SKM-1 treated with dmso at 0.1 percent for 144 hours (cell line): ENCODE measurements at regions not wholly inside any gene's neighbourhood (a gene's known extent, or its start where the extent isn't known, plus 50 kb on each side); places are given as distances from the start of the nearest gene placed in this dataset.

Experiments used
- DNase-seq: peaks from one replicate; lab custom pipeline; 2025; ENCODE audit not compliant: unreplicated experiment; lab: John Stamatoyannopoulos, UW

DNA sequence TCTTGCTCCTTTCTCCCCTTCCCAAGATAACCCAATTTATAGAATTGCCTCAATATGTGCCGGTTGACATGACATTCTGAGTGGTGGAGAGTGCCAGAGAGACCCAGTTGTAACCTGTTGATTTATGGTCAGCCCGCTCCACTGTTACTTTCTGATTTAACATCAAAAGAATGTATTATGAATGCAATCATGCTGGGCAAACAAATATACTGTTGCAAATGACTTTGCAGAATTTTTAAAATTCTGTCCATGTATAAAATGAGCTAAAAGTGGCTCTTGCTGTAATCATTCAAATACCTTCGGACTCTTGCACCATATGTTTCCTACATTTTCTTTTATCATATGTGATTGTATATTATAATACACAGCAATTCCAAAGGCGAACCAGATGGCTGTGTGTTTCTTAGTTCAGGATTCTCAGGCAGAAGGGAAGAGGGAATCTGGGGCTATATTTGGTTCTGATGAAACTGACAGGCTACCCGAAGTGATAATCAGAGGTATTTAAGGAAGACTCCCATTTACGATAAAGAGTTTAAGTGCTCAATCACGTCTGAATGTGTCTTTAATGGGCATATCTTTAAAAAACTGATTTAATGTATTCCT, 131.7 kb downstream of the CLCN4 start:
- no peak for DNase-seq

- no peak for DNase-seq
Observed at GRCh38 chrX:10296576-10296975, 139.8 kb downstream of the CLCN4 start.

DNA sequence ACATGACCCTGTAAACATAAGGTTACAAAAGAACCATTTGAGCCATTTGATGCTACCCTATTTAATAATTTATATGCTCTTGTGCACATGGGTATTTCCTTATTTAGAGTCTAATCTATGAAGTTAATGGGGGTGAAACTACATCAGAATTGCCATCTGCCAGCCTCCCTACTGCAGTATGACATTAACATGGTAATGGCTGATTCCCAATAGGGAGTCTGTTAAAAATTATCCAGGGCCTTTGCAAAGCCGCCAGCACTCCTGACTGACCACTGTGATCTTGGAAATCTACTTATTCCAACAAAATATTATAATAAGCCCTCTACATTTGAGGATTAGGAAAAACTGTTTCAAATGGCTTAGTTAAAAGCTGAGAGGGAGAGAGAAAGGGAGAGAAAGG, 153.7 kb downstream of the CLCN4 start:
- no peak for DNase-seq

GRCh38 chrX:10314530-10315104, 157.8 kb downstream of the CLCN4 start:
- no peak for DNase-seq

DNA sequence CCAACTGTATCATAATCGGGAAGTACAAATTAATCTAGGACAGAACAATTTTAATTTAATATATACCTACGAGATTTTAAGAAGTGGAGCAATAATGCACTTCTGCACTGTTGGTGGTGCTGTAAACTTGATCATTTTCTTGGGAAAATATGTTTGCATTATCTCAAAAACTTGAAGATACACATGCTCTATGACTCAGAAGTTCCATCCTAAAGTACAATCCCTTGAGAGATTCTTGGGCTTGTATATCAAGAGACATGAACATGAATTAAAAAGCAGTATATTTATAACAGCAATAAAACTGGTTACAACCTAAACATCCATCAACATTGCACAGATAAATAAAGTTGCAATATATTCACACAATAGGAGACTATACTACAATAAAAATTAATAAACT, 168.8 kb downstream of the CLCN4 start:
- no peak for DNase-seq

GRCh38 chrX:10326578-10326977, 169.8 kb downstream of the CLCN4 start:
- DNase-seq, result no peak

- DNase-seq, result no peak
Observed at GRCh38 chrX:10327651-10328050, 170.9 kb downstream of the CLCN4 start.

- no peak for DNase-seq
Observed at GRCh38 chrX:10329984-10330383, 173.2 kb downstream of the CLCN4 start.

- no peak for DNase-seq
Observed at GRCh38 chrX:10341309-10341708, 184.5 kb downstream of the CLCN4 start.

DNA sequence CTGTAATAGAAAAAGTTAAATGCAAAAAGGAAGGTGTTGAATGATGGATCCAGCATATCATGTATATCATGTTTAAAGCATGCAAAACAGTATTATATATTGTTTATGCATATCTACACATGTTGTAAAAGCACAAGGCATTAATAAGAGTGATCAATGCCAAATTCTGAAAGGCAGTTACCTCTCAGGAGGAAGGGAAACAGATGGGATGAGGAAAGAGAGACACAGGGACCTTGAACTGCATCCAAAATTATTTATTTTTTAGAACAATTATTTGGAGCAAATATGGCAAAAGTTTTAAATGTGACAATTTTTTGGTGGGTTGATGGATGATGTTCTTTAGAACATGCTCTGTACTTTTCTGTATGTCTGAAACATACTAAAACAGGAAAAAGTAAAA, 193.4 kb downstream of the CLCN4 start:
- DNase-seq, result no peak

GRCh38 chrX:10350981-10351380, 194.2 kb downstream of the CLCN4 start:
- no peak for DNase-seq

DNA sequence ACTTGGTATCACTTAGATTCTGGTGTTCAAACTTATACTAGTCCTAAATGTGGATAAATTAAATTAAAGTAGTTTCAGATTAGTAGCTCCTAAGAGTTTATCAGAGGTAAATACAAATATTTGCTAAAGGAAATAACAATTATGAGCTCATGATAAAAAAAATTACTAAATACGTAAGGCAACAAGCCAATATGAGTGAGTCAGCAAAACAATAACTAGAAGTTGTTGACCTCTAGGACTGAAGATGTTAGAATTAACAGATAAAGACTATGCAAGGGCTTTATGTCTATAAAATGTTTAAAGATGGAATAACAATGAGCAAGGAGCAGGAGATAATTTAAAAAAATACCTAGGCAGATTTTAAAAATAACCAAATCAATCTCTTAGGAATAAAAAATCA, 195.8 kb downstream of the CLCN4 start:
- no peak for DNase-seq

DNA sequence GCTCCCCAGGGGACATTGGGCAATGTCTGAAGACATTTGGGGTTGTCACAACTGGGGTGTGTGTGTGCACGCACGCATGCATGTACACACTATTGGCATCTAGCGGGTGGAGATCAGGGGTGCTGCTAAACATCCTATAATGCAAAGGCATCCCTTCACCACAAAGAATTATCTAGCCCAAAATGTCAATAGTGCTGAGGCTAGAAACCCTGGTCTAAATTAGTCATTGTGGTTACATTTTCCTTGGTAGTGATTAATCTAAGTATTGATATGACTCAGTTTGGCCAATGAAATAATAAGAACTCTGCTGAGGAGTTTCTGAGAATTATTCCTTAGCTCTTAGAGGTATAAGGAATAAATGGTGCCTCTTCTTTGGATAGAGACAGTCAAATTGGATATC, 200.2 kb downstream of the CLCN4 start:
- no peak for DNase-seq

DNA sequence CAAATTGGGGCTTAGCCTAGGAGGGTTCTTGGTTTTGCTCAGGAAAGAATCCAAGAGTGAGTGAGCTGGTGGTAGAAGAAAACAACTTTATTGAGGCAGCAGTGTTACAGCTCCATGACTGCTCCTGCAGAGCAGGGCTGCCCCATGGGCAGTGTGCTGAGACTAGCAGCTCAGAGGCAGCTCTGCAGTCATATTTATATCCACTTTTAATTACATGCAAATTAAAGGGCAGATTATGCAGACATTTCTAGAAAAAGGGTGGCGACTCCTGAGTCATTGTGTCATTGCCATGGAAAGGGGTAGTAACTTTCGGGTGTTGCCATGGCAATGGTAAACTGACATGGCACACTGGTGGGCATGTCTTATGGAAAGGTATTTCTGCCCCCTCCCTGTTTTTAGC, 202.2 kb downstream of the CLCN4 start:
- no peak for DNase-seq

DNA sequence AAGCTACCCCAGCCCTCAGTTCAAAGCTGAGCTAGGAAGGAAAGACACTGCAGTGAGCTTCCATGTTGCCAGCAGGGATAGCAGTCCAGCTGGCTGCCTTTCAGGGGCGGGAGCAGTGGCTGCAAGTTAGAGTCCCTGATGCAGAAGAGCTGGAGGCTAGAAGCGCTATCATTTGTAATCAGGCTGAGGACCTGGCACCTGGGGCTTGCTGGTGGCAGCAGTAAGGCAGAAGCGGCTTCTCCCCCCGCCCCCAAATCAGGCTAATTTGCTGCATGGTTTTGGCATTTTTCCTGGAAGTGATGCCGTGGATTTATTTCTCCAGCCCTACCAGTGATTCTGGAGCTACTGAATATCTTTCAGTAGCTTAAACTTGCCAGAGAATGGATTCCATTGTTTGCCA, 203.3 kb downstream of the CLCN4 start:
- no peak for DNase-seq

DNA sequence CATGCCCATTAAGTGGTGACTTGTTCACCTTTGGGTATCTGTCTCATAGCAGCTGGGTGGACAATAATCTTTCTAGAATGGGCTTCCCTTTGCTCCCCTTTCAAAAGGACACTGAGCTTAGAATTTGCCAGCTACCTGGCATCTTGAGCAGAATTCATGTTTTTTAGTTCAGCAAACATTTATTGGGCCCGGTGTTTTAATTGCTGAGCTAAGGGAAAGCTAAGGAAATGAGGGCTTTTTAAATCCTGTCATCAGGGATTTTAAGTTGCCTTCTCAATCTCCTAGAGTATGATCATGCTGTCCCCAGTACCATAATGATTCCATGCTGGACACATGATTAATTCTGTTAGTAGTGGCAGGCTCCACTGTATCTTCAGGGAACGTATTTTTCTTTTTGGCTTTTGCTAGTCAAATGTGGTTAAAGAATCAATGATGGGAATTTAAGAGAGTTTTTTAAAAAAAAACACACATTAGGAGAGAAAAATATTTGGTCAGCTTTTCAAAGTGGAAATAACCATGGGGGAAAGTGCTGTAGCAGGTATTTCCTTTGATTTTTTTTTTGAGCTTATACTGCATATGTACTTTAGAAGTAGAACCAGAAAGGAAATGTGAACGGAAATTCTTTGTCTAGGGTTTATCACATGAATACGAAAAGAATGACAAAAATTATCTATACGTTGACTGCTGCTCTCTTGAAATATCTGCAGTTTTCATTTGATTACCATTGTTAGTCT, 208.9 kb downstream of the CLCN4 start:
- no peak for DNase-seq

GRCh38 chrX:10367406-10367805, 210.6 kb downstream of the CLCN4 start:
- DNase-seq, result no peak

DNA sequence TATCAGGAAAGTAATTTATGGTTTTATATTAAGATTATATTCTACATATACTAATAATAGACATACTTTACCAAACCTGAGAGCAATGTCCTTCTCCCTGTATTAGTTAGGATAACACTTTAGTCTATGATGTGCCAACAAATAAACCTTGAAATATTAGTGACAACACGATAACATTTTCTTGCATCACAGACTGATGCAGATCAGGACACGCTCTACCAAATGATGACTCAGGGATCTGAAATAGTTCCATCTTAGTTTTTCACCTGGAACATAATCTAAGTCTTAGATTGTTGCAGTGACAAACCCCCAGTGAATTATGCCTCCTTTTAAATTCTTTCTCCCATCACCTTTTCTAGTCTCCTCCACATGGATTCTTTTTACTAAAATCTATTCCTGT, 214.2 kb downstream of the CLCN4 start:
- DNase-seq, result no peak

DNA sequence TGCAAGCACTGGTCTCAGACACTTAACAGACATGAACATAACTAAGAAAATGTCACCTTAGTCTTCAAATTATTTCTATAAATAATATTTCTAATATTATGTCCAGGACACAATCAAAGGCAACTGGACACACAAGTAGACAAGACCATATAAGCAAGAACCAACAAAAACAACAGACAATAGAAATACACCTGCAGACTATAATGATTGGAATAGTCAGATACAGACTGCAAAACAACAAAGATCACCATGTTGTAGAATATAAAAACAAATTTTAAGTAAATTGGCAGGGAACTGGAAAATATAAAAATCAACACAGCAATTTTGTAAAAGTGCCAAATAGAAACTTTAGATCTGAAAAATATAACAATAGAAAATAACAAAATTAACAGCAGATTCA, 220.7 kb downstream of the CLCN4 start:
- DNase-seq, result no peak

DNA sequence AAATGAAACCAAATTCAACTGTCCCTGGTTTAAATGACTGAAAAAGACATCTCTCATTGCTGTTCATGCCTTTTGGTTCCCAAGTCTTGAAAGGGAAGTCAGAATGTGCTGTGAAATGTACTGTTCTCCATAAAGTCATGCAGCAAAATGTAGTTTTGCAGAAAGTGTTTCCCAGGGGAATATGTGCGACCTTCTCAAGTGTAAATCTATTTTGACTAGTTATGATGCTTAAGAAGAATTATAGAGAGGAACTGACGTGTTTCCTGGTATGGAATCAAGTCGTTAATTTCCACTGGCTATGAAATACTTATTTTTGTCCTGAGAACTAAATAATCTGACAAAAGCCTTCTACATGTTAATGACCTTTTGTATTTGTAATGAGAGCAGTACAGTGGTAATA, 223.1 kb downstream of the CLCN4 start:
- no peak for DNase-seq

GRCh38 chrX:10380300-10380699, 223.5 kb downstream of the CLCN4 start:
- no peak for DNase-seq

DNA sequence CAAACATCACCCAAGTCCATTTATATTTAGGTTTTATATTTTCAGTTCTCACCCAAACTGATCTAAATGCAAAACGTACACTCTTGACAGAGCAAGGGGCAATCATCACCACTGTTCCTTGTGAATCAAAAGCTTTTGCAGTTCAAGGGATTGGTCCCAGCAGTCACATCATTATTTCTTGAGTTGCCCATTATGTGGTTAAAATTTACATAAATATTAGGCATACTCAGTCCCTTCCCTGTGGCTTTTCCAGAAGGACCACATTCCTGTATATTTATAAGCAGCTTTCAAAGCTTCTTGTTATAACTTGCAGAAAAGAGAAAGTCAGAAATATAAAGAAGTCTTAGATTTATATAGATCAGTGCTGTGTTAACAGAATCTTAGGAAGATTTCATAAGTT, 224.4 kb downstream of the CLCN4 start:
- no peak for DNase-seq

DNA sequence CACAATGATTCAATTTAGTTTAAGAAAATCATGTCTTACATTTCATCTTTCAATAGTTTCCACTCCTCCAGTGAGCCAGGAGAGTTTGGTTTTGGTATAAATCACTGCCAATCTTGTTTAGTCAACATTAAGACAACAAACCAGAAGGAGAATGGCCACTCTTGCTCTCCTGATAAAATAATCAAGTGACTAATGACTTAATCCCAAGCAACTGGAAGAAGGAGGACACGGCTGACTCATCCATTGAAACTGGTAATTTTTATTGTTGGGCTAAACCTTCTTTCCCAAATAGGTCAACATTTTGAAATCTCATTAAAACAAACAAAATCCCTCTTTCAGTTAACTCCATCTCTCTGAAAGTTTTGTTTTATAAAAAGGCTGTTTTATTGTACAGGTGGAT, 230.2 kb downstream of the CLCN4 start:
- DNase-seq, result no peak
